Dermis microvascular lymphatic vessel endothelial cell (primary cell): ENCODE measurements at regions not wholly inside any gene's neighbourhood (a gene's known extent, or its start where the extent isn't known, plus 50 kb on each side); places are given as distances from the start of the nearest gene placed in this dataset.
"Not testable (repeated sequence)": the region's sequence is repeated elsewhere in the genome, so short reads cannot be mapped to it uniquely, and the experiment has no call there.

ENCODE experiments used
- DNase-seq, 2 donors: peaks; one replicate each; pipeline versions ENCODE4 v3.0.0 to v3.0.0-alpha.2; 2010; ENCODE audit warnings: low read depth in 2 of 2

- DNase-seq, result no peak
These were observed 906.7 kb downstream of the IGSF11 start for GRCh38 chr3:118127992-118128391.

- DNase-seq, result no peak
These were observed 905.8 kb downstream of the IGSF11 start for GRCh38 chr3:118128886-118129285.

- no peak for DNase-seq
These were observed 896.9 kb downstream of the IGSF11 start for GRCh38 chr3:118137778-118138177.

GRCh38 chr3:118144919-118145318 is 889.7 kb downstream of the IGSF11 start:
- no peak for DNase-seq

- no peak for DNase-seq
These were observed 887.8 kb downstream of the IGSF11 start for GRCh38 chr3:118146658-118147375.

- DNase-seq, result no peak
These were observed 883.5 kb downstream of the IGSF11 start for GRCh38 chr3:118151164-118151563.

- not testable (repeated sequence) for DNase-seq
These were observed 871.7 kb downstream of the IGSF11 start for GRCh38 chr3:118162627-118163588.

- DNase-seq, result no peak
These were observed 869.2 kb downstream of the IGSF11 start for GRCh38 chr3:118165413-118165812.

- no peak for DNase-seq
These were observed 867.1 kb downstream of the IGSF11 start for GRCh38 chr3:118167571-118167970.

- DNase-seq, result no peak
These were observed 866.5 kb downstream of the IGSF11 start for GRCh38 chr3:118168175-118168574.

GRCh38 chr3:118171236-118171852 is 863.3 kb downstream of the IGSF11 start:
- no peak for DNase-seq

- DNase-seq, result no peak
These were observed 853.8 kb downstream of the IGSF11 start for GRCh38 chr3:118180853-118181252.

- DNase-seq, result no peak
These were observed 853.4 kb downstream of the IGSF11 start for GRCh38 chr3:118181274-118181673.

GRCh38 chr3:118186051-118186450 is 848.6 kb downstream of the IGSF11 start:
- DNase-seq, result no peak

- DNase-seq, result no peak
These were observed 847.4 kb downstream of the IGSF11 start for GRCh38 chr3:118187221-118187620.

- DNase-seq, result no peak
These were observed 838.5 kb downstream of the IGSF11 start for GRCh38 chr3:118196183-118196582.

GRCh38 chr3:118199044-118199443 is 835.6 kb downstream of the IGSF11 start:
- no peak for DNase-seq

GRCh38 chr3:118204052-118204656 is 830.5 kb downstream of the IGSF11 start:
- no peak for DNase-seq

- DNase-seq, result no peak
These were observed 827.4 kb downstream of the IGSF11 start for GRCh38 chr3:118207271-118207670.

GRCh38 chr3:118208642-118209041 is 826.0 kb downstream of the IGSF11 start:
- DNase-seq, result no peak

- DNase-seq, result no peak
These were observed 820.8 kb downstream of the IGSF11 start for GRCh38 chr3:118213892-118214291.

- DNase-seq, result no peak
These were observed 808.4 kb downstream of the IGSF11 start for GRCh38 chr3:118226206-118226605.
